Naive thymus-derived CD4-positive, alpha-beta T cell (primary cell): ENCODE measurements at regions not wholly inside any gene's neighbourhood (a gene's known extent, or its start where the extent isn't known, plus 50 kb on each side); places are given as distances from the start of the nearest gene placed in this dataset.
"Not testable (repeated sequence)": the region's sequence is repeated elsewhere in the genome, so short reads cannot be mapped to it uniquely, and the experiment has no call there.

Experiments used
- ATAC-seq: fragments of 150-1000 bp; cut with Tn5 transposase; 2 replicates; pipeline ENCODE4 v1.10.0; 2021; ENCODE audit warnings: mild to moderate bottlenecking, moderate library complexity
- CTCF ChIA-PET: fragments of 350-600 bp; sonication (Branson Sonifier 250); formaldehyde crosslinking; loops from one replicate; lab custom pipeline; 2021; ENCODE audit warnings: antibody characterized with exemption; lab: Charles Lee
- POLR2A ChIA-PET: fragments of 350-600 bp; sonication (Branson Sonifier 250); formaldehyde crosslinking; loops from one replicate; lab custom pipeline; 2021; ENCODE audit warnings: antibody characterized with exemption, inconsistent platforms; lab: Charles Lee
- DNase-seq, 9 donors: peaks; one replicate each; pipeline versions ENCODE4 v3.0.0 to v3.0.0-alpha.2; 2020 to 2022; ENCODE audit warnings: mixed read lengths in 1 of 9
- H3K27ac ChIP-seq: one replicate; pipeline ENCODE4 v1.7.0; 2013; ENCODE audit warnings: mild to moderate bottlenecking, low read depth, low read length, moderate library complexity
- H3K27me3 ChIP-seq, 2 donors: one replicate each; pipeline ENCODE4 v1.7.0; 2013; ENCODE audit warnings: low read length in 2 of 2, mild to moderate bottlenecking in 2 of 2, moderate library complexity in 2 of 2; ENCODE audit not compliant: control insufficient read depth in 2 of 2, insufficient read depth in 2 of 2
- H3K36me3 ChIP-seq, 3 experiments: 1 replicate in 2 of 3; 2 replicates in 1 of 3; pipeline ENCODE4 v1.7.0; 2013; ENCODE audit warnings: low read length in 3 of 3, mild to moderate bottlenecking in 3 of 3, moderate library complexity in 1 of 3; ENCODE audit not compliant: insufficient read depth in 3 of 3, control insufficient read depth in 2 of 3
- H3K4me1 ChIP-seq, 2 donors: one replicate each; pipeline ENCODE4 v1.7.0; 2013; ENCODE audit warnings: low read length in 2 of 2, mild to moderate bottlenecking in 2 of 2, moderate library complexity in 1 of 2; ENCODE audit not compliant: control insufficient read depth in 2 of 2, insufficient read depth in 2 of 2
- H3K4me3 ChIP-seq: 2 replicates; pipeline ENCODE4 v1.7.0; 2013; ENCODE audit warnings: mild to moderate bottlenecking, low read length
- H3K9me3 ChIP-seq, 3 experiments: 1 replicate in 2 of 3; 2 replicates in 1 of 3; pipeline ENCODE4 v1.7.0; 2013; ENCODE audit warnings: low read length in 3 of 3; ENCODE audit not compliant: control insufficient read depth in 2 of 3
- H3K27ac Mint-ChIP-seq, 9 donors: one replicate each; pipeline ENCODE4 v1.8.0; 2020 to 2022; ENCODE audit warnings: mixed read lengths in 9 of 9, mild to moderate bottlenecking in 8 of 9, moderate library complexity in 5 of 9, inconsistent platforms in 2 of 9
- H3K27me3 Mint-ChIP-seq, 5 donors: one replicate each; pipeline ENCODE4 v1.8.0; 2021 to 2022; ENCODE audit warnings: mixed read lengths in 5 of 5, mild to moderate bottlenecking in 1 of 5
- H3K36me3 Mint-ChIP-seq, 5 donors: one replicate each; pipeline ENCODE4 v1.8.0; 2020 to 2022; ENCODE audit warnings: mixed read lengths in 5 of 5, mild to moderate bottlenecking in 3 of 5, inconsistent platforms in 1 of 5
- H3K4me1 Mint-ChIP-seq, 7 donors: one replicate each; pipeline ENCODE4 v1.8.0; 2020 to 2022; ENCODE audit warnings: mixed read lengths in 7 of 7, mild to moderate bottlenecking in 3 of 7, inconsistent platforms in 1 of 7
- H3K4me3 Mint-ChIP-seq, 10 donors: one replicate each; pipeline ENCODE4 v1.8.0; 2020 to 2022; ENCODE audit warnings: mild to moderate bottlenecking in 10 of 10, mixed read lengths in 10 of 10, moderate library complexity in 6 of 10, inconsistent platforms in 2 of 10
- H3K9me3 Mint-ChIP-seq, 11 donors: one replicate each; pipeline ENCODE4 v1.8.0; 2020 to 2022; ENCODE audit warnings: mixed read lengths in 11 of 11, mild to moderate bottlenecking in 4 of 11, inconsistent platforms in 1 of 11, moderate library complexity in 1 of 11
- intact Hi-C, 2 donors: fragments of 100-400 bp; cut with micrococcal nuclease; formaldehyde crosslinking; loops; one replicate each; pipeline ENCODE4 v1.15.1; 2023

GRCh38 chr12:92233346-92234015 is 87.8 kb upstream of the BTG1 start:
- H3K4me3 Mint-ChIP-seq: peak overlapping the region in 5 of 10 donors; percentile 19 to 70 (median 32)
- H3K36me3 Mint-ChIP-seq: no peaks in the 10 kb centered on the region
- H3K27ac ChIP-seq: no peak overlapping the region
- intact Hi-C loops: loop anchor here in 1 of 2 donors (1.0 to 2.0 kb wide), 2 partner anchors 15 to 86 kb away; no protein-coding TSS in a partner anchor
- ATAC-seq (no peak), DNase-seq (no peak)
- ChIA-PET CTCF (interaction anchor here (0.9 to 2.7 kb wide), 2 partner anchors 10 to 32 kb away, joined by 3 to 8 read pairs; no protein-coding TSS in a partner anchor), POLR2A (interaction anchor here (0.6 to 6.8 kb wide), 8 partner anchors 15 to 868 kb away, joined by 3 to 45 read pairs (median 3); partner anchors contain the start of gene BTG1)
- H3K9me3 ChIP-seq: no peaks in the 10 kb centered on the region
- H3K27ac Mint-ChIP-seq: peak overlapping the region in 8 of 9 donors; percentile 38 to 92 (median 68)
- peaks cover 0 to 22% of the 10 kb centered on the region in 2 donors for H3K4me1 ChIP-seq
- H3K27me3 Mint-ChIP-seq: no peaks in the 10 kb centered on the region
- no peak overlapping the region for H3K4me3 ChIP-seq
- no peaks in the 10 kb centered on the region for H3K36me3 ChIP-seq
- no peaks in the 10 kb centered on the region for H3K27me3 ChIP-seq
- peaks cover 6 to 48% (median 38%) of the 10 kb centered on the region in 7 donors for H3K4me1 Mint-ChIP-seq
- peaks cover 0 to 2% (median 0%) of the 10 kb centered on the region in 11 donors for H3K9me3 Mint-ChIP-seq

GRCh38 chr12:92232371-92232932 is 86.8 kb upstream of the BTG1 start:
- DNase-seq, H3K4me3 Mint-ChIP-seq, H3K27me3 Mint-ChIP-seq, H3K9me3 Mint-ChIP-seq, H3K9me3 ChIP-seq, intact Hi-C loops, H3K27me3 ChIP-seq, H3K36me3 Mint-ChIP-seq, H3K4me3 ChIP-seq, H3K27ac ChIP-seq, H3K36me3 ChIP-seq: not testable (repeated sequence)
- CTCF ChIA-PET: interaction anchor here (0.7 to 2.7 kb wide), 2 partner anchors 11 to 201 kb away, joined by 3 to 8 read pairs; no protein-coding TSS in a partner anchor
- H3K4me1 Mint-ChIP-seq: peaks cover 6 to 42% (median 34%) of the 10 kb centered on the region in 7 donors
- H3K27ac Mint-ChIP-seq: peak overlapping the region in 1 of 9 donors; percentile 84
- POLR2A ChIA-PET: interaction anchor here (0.6 to 6.8 kb wide), 5 partner anchors 14 to 324 kb away, joined by 3 to 45 read pairs (median 3); partner anchors contain the start of gene BTG1
- peaks cover 0 to 22% of the 10 kb centered on the region in 2 donors for H3K4me1 ChIP-seq
- ATAC-seq: peak; percentile 16

GRCh38 chr12:92231945-92232344 is 86.3 kb upstream of the BTG1 start:
- POLR2A ChIA-PET: interaction anchor here (0.5 to 6.8 kb wide), 4 partner anchors 10 to 87 kb away, joined by 3 to 45 read pairs (median 3); partner anchors contain the start of gene BTG1
- H3K27me3 ChIP-seq, H3K27ac ChIP-seq, H3K4me3 Mint-ChIP-seq, DNase-seq, H3K9me3 Mint-ChIP-seq, H3K27me3 Mint-ChIP-seq, H3K27ac Mint-ChIP-seq, H3K9me3 ChIP-seq, H3K36me3 ChIP-seq, H3K4me3 ChIP-seq, H3K36me3 Mint-ChIP-seq, intact Hi-C loops: not testable (repeated sequence)
- CTCF ChIA-PET: interaction anchor here (0.7 to 2.7 kb wide), 2 partner anchors 12 to 202 kb away, joined by 3 to 8 read pairs; no protein-coding TSS in a partner anchor
- ATAC-seq: peak; percentile 41
- H3K4me1 Mint-ChIP-seq: peaks cover 6 to 37% (median 29%) of the 10 kb centered on the region in 7 donors
- peaks cover 0 to 22% of the 10 kb centered on the region in 2 donors for H3K4me1 ChIP-seq

- H3K4me3 ChIP-seq, H3K4me3 Mint-ChIP-seq, DNase-seq, H3K36me3 ChIP-seq, ATAC-seq, intact Hi-C loops, H3K9me3 ChIP-seq, H3K27ac ChIP-seq, H3K27me3 Mint-ChIP-seq, H3K36me3 Mint-ChIP-seq, H3K9me3 Mint-ChIP-seq, H3K27me3 ChIP-seq, H3K27ac Mint-ChIP-seq: not testable (repeated sequence)
- H3K4me1 ChIP-seq: peaks cover 0 to 22% of the 10 kb centered on the region in 2 donors
- ChIA-PET CTCF (interaction anchor here (2.7 kb wide), 1 partner anchor 12 kb away, joined by 8 read pairs; no protein-coding TSS in a partner anchor), POLR2A (interaction anchor here (0.5 to 6.8 kb wide), 4 partner anchors 10 to 87 kb away, joined by 3 to 45 read pairs (median 5); partner anchors contain the start of gene BTG1)
- H3K4me1 Mint-ChIP-seq: peaks cover 6 to 34% (median 28%) of the 10 kb centered on the region in 7 donors
Observed at GRCh38 chr12:92231532-92231931, 85.9 kb upstream of the BTG1 start.

GRCh38 chr12:92229381-92229780 is 83.7 kb upstream of the BTG1 start:
- Histone ChIP-seq H3K9me3 (no peaks in the 10 kb centered on the region), H3K27ac (no peak overlapping the region), H3K4me1 (peaks cover 0 to 13% of the 10 kb centered on the region in 2 donors), H3K27me3 (no peaks in the 10 kb centered on the region), H3K4me3 (no peak overlapping the region), H3K36me3 (no peaks in the 10 kb centered on the region)
- Mint-ChIP-seq H3K27me3 (no peaks in the 10 kb centered on the region), H3K27ac (no peak overlapping the region), H3K4me3 (no peak overlapping the region), H3K36me3 (no peaks in the 10 kb centered on the region), H3K4me1 (peaks cover 0 to 24% (median 20%) of the 10 kb centered on the region in 7 donors), H3K9me3 (peaks cover 0 to 2% (median 0%) of the 10 kb centered on the region in 11 donors)
- DNase-seq (no peak), ATAC-seq (no peak)
- POLR2A ChIA-PET: interaction anchor here (2.1 kb wide), 1 partner anchor 83 kb away, joined by 7 read pairs; the partner anchor contains the start of gene BTG1
- CTCF ChIA-PET: interaction anchor here (1.2 kb wide), 1 partner anchor 12 kb away, joined by 3 read pairs; no protein-coding TSS in a partner anchor
- intact Hi-C loops: no loop called here

- Mint-ChIP-seq H3K27me3 (no peaks in the 10 kb centered on the region), H3K4me1 (peaks cover 0 to 6% (median 3%) of the 10 kb centered on the region in 7 donors), H3K9me3 (peaks cover 0 to 2% (median 0%) of the 10 kb centered on the region in 11 donors), H3K36me3 (no peaks in the 10 kb centered on the region), H3K4me3 (no peak overlapping the region), H3K27ac (peak overlapping the region in 1 of 9 donors; percentile 21)
- Histone ChIP-seq H3K27me3 (no peaks in the 10 kb centered on the region), H3K4me1 (no peaks in the 10 kb centered on the region), H3K36me3 (no peaks in the 10 kb centered on the region), H3K4me3 (no peak overlapping the region), H3K27ac (no peak overlapping the region), H3K9me3 (no peaks in the 10 kb centered on the region)
- CTCF ChIA-PET: no interaction called here
- intact Hi-C loops: no loop called here
- DNase-seq (no peak), ATAC-seq (no peak)
- POLR2A ChIA-PET: interaction anchor here (1.3 to 1.7 kb wide), 3 partner anchors 16 to 81 kb away, joined by 4 to 5 read pairs (median 4); partner anchors contain the start of gene BTG1
Observed at GRCh38 chr12:92226961-92227360, 81.3 kb upstream of the BTG1 start.
